ENCODE measurements at regions not wholly inside any gene's neighbourhood (a gene's known extent, or its start where the extent isn't known, plus 50 kb on each side); places are given as distances from the start of the nearest gene placed in this dataset.
"Not testable (repeated sequence)": the region's sequence is repeated elsewhere in the genome, so short reads cannot be mapped to it uniquely, and the experiment has no call there.

GRCh38 chr4:38411981-38412536, 251.9 kb upstream of the KLF3 start:
- WGBS, 2 donors (ENCODE audit: low coverage in 1 of 2), result 23 to 45% methylated on average over 4 of the region's 5 CpGs
- H3K27me3 ChIP-seq, result no peaks in the 10 kb centered on the region
- no peaks in the 10 kb centered on the region for H3K9me3 ChIP-seq

GRCh38 chr4:38413524-38414341, 250.3 kb upstream of the KLF3 start:
- H3K9me3 ChIP-seq, result no peaks in the 10 kb centered on the region
- H3K4me3 ChIP-seq, result no peak overlapping the region
- TF ChIP-seq CTCF (IDR thresholded peaks at IDR 0.05) (no peak), POLR2A (IDR thresholded peaks at IDR 0.05) (no peak), POLR2AphosphoS5 (IDR thresholded peaks at IDR 0.05) (no peak), EP300 (IDR thresholded peaks at IDR 0.05) (no peak)
- H3K27ac ChIP-seq, result no peak overlapping the region
- no peak for ATAC-seq
- no peaks in the 10 kb centered on the region for H3K27me3 ChIP-seq
- no peaks in the 10 kb centered on the region for H3K4me1 ChIP-seq
- 67 to 73% methylated on average over 2 of the region's 2 CpGs for WGBS, 2 donors (ENCODE audit: low coverage in 1 of 2)
- no peaks in the 10 kb centered on the region for H3K36me3 ChIP-seq

More at GRCh38 chr4:38411981-38412536, 251.9 kb upstream of the KLF3 start:
- H3K4me1 ChIP-seq, result no peaks in the 10 kb centered on the region
- no peaks in the 10 kb centered on the region for H3K36me3 ChIP-seq
- no peak for TF ChIP-seq POLR2A (IDR thresholded peaks at IDR 0.05)
- no peak for TF ChIP-seq CTCF (IDR thresholded peaks at IDR 0.05)
- no peak for TF ChIP-seq POLR2AphosphoS5 (IDR thresholded peaks at IDR 0.05)
- no peak for TF ChIP-seq EP300 (IDR thresholded peaks at IDR 0.05)
- no peak for ATAC-seq
- no peak overlapping the region for H3K27ac ChIP-seq
- no peak overlapping the region for H3K4me3 ChIP-seq

- H3K4me1 ChIP-seq, result no peaks in the 10 kb centered on the region
- H3K27me3 ChIP-seq, result no peaks in the 10 kb centered on the region
- H3K36me3 ChIP-seq, result no peaks in the 10 kb centered on the region
- no peak for ATAC-seq
- no peak for TF ChIP-seq EP300 (IDR thresholded peaks at IDR 0.05)
- TF ChIP-seq POLR2A (IDR thresholded peaks at IDR 0.05), result no peak
- TF ChIP-seq CTCF (IDR thresholded peaks at IDR 0.05), result no peak
- no peak for TF ChIP-seq POLR2AphosphoS5 (IDR thresholded peaks at IDR 0.05)
- H3K27ac ChIP-seq, result no peak overlapping the region
- no peaks in the 10 kb centered on the region for H3K9me3 ChIP-seq
- H3K4me3 ChIP-seq, result no peak overlapping the region
Observed at GRCh38 chr4:38414410-38414809, 249.6 kb upstream of the KLF3 start.

GRCh38 chr4:38415682-38416081, 248.3 kb upstream of the KLF3 start:
- no peaks in the 10 kb centered on the region for H3K27me3 ChIP-seq
- WGBS, 2 donors (ENCODE audit: low coverage in 1 of 2), result 68 to 79% methylated on average over 2 to 6 of the region's 6 CpGs
- no peak for ATAC-seq
- H3K4me3 ChIP-seq, result no peak overlapping the region
- H3K9me3 ChIP-seq, result no peaks in the 10 kb centered on the region
- no peak overlapping the region for H3K27ac ChIP-seq
- H3K4me1 ChIP-seq, result no peaks in the 10 kb centered on the region
- TF ChIP-seq CTCF (IDR thresholded peaks at IDR 0.05) (no peak), EP300 (IDR thresholded peaks at IDR 0.05) (no peak), POLR2A (IDR thresholded peaks at IDR 0.05) (no peak)
- no peaks in the 10 kb centered on the region for H3K36me3 ChIP-seq

- no peak overlapping the region for H3K27ac ChIP-seq
- ATAC-seq, result no peak
- H3K4me1 ChIP-seq, result no peaks in the 10 kb centered on the region
- no peaks in the 10 kb centered on the region for H3K27me3 ChIP-seq
- TF ChIP-seq EP300 (IDR thresholded peaks at IDR 0.05), result no peak
- no peak for TF ChIP-seq CTCF (IDR thresholded peaks at IDR 0.05)
- no peak for TF ChIP-seq POLR2AphosphoS5 (IDR thresholded peaks at IDR 0.05)
- no peak for TF ChIP-seq POLR2A (IDR thresholded peaks at IDR 0.05)
- H3K36me3 ChIP-seq, result no peaks in the 10 kb centered on the region
- 100% methylated on average over 1 of the region's 1 CpG; no CpG with 5 or more reads in 1 of the 2 donors for WGBS, 2 donors (ENCODE audit: low coverage in 1 of 2)
- H3K9me3 ChIP-seq, result no peaks in the 10 kb centered on the region
- H3K4me3 ChIP-seq, result no peak overlapping the region
Observed at GRCh38 chr4:38416450-38417014, 247.5 kb upstream of the KLF3 start.

- H3K4me3 ChIP-seq, H3K9me3 ChIP-seq, H3K36me3 ChIP-seq, ATAC-seq, H3K4me1 ChIP-seq, H3K27ac ChIP-seq, H3K27me3 ChIP-seq: not testable (repeated sequence)
- 86% methylated on average over 3 of the region's 4 CpGs; no CpG with 5 or more reads in 1 of the 2 donors for WGBS, 2 donors (ENCODE audit: low coverage in 1 of 2)
Observed at GRCh38 chr4:38420254-38420653, 243.7 kb upstream of the KLF3 start.

Data from gastroesophageal sphincter (tissue), 4 donors.